SK-N-SH (cell line): ENCODE measurements at regions not wholly inside any gene's neighbourhood (a gene's known extent, or its start where the extent isn't known, plus 50 kb on each side); places are given as distances from the start of the nearest gene placed in this dataset.

Experiments
- CHD2 ChIP-seq: fragments of 150-350 bp; IDR thresholded peaks from 2 replicates; pipeline ENCODE4 v1.6.1; 2018; ENCODE audit warnings: low read length; ENCODE audit not compliant: partially characterized antibody
- CTCF ChIP-seq: fragments of 200-600 bp; sonication (generic); IDR thresholded peaks from 2 replicates; pipeline ENCODE4 v1.6.1; 2017; ENCODE audit warnings: antibody characterized with exemption, mild to moderate bottlenecking, moderate library complexity
- ELF1 ChIP-seq: IDR thresholded peaks from 2 replicates; pipeline ENCODE4 v1.4.0; 2012
- MAX ChIP-seq: IDR thresholded peaks from 2 replicates; pipeline ENCODE4 v1.4.0; 2012; ENCODE audit warnings: low read depth
- POLR2AphosphoS5 ChIP-seq: IDR thresholded peaks from 2 replicates; pipeline ENCODE4 v1.6.1; 2012; ENCODE audit warnings: low read depth, low read length
- RAD21 ChIP-seq: IDR thresholded peaks from 2 replicates; pipeline ENCODE4 v1.6.1; 2012; ENCODE audit warnings: mild to moderate bottlenecking, low read length
- SMC3 ChIP-seq: IDR thresholded peaks from 2 replicates; pipeline ENCODE4 v1.6.1; 2012; ENCODE audit warnings: low read depth, low read length, improper control_type of control experiment
- TCF12 ChIP-seq: IDR thresholded peaks from 2 replicates; pipeline ENCODE4 v1.4.0; 2012

- TF ChIP-seq SMC3 (no peak), CTCF (no peak), ELF1 (no peak), TCF12 (no peak), RAD21 (no peak), CHD2 (no peak), POLR2AphosphoS5 (no peak), MAX (no peak)
These were observed 66.7 kb downstream of the BHLHE40 start for GRCh38 chr3:5045961-5046360.
